ENCODE measurements at regions not wholly inside any gene's neighbourhood (a gene's known extent, or its start where the extent isn't known, plus 50 kb on each side); places are given as distances from the start of the nearest gene placed in this dataset.

DNA sequence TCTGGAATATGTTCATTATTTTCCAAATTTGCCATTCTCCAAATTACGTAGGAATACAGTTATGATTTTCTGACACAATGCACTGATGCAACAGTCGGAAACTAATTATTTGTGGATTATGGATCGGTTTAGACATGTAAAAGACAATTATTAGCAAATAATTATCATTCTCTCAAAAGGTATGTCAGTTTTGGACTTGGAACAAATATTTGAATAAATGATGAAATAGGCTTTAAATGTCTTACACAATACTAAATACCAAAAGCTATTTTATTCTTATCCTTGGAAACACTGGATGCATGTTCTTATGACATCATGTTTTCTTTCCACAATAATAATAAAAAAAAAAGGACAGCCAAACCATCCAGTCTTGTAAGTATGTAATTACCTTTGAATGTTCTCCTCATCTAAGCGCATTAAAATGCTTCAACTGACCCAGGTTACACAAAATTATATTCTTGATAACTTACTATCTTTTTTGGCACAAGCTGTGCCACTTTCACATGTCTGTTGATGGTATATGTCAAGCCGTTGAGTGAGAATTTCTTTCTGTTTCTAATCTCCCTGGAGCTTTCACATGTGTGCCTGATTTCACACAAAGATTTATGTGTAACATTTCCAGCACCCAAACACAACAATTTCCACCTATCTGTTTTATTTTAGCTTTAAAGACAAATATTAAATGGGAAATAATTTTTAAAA, 238.5 kb upstream of the ZNF385D start:
- no peak for FAIRE-seq
- H3K27ac ChIP-seq (ENCODE audit: extremely low read length, insufficient read depth, low read length): no peak overlapping the region
- no peak overlapping the region for H2AFZ ChIP-seq (ENCODE audit: low read length)
- no peak for DNase-seq (ENCODE audit: low spot score)
- ChIA-PET POLR2A (no interaction called here), CTCF (ENCODE audit: low intra/inter-chr PET ratio, low total read pairs) (no interaction called here)
- H3K4me3 ChIP-seq (replicated peaks in 1 of 3; ENCODE audit: insufficient read depth in 1 of 3, low read depth in 2 of 3, low read length in 3 of 3): no peak overlapping the region
- no peak for TF ChIP-seq NBN (conservative IDR thresholded peaks at IDR 0.05)
- TF ChIP-seq ATF7 (IDR thresholded peaks at IDR 0.05): peak; percentile 61; the same call in 1 of the 2 replicates
- TF ChIP-seq ATF7 (CRISPR knock-in tag; IDR thresholded peaks at IDR 0.05): no peak
- TF ChIP-seq ZNF709 (CRISPR knock-in tag; IDR thresholded peaks at IDR 0.05): no peak
- no peak for TF ChIP-seq ZNF230 (CRISPR knock-in tag; IDR thresholded peaks at IDR 0.05)
- no peak for TF ChIP-seq SRSF4 (IDR thresholded peaks at IDR 0.05; ENCODE audit: low read depth, low read length, poor library complexity, severe bottlenecking)
- no peak for TF ChIP-seq ZNF253 (CRISPR knock-in tag; IDR thresholded peaks at IDR 0.05; ENCODE audit: borderline replicate concordance)
- TF ChIP-seq ZEB1 (IDR thresholded peaks at IDR 0.05; ENCODE audit: insufficient replicate concordance, low read depth): no peak
- TF ChIP-seq FOXA1 (IDR thresholded peaks at IDR 0.05): no peak
- no peak for TF ChIP-seq FOXA1 (CRISPR knock-in tag; IDR thresholded peaks at IDR 0.05)
- H3K79me2 ChIP-seq (ENCODE audit: insufficient read depth, low read length): no peaks in the 10 kb centered on the region
- H4K20me1 ChIP-seq (ENCODE audit: insufficient read depth, low read length): no peaks in the 10 kb centered on the region
- no peaks in the 10 kb centered on the region for H3K36me3 ChIP-seq (replicated peaks in 1 of 2; ENCODE audit: control insufficient read depth in 1 of 2, insufficient read depth in 2 of 2, low read length in 2 of 2)
- no peaks in the 10 kb centered on the region for H3K4me1 ChIP-seq (ENCODE audit: insufficient read depth, low read length)
- in situ Hi-C loops (cut with HindIII; ENCODE audit: extremely low pct_ligation_motif_present, low pct_unique_long_range_greater_than_20kb): no loop called here
- 23% methylated on average over 5 of the region's 5 CpGs for WGBS (ENCODE audit: low lambda C conversion rate)
- no peaks in the 10 kb centered on the region for H3K27me3 ChIP-seq (ENCODE audit: control insufficient read depth in 1 of 2, insufficient read depth in 2 of 2, low read length in 2 of 2)
- ATAC-seq: no peak
- H3K4me2 ChIP-seq (ENCODE audit: low read depth, low read length): no peak overlapping the region
- intact Hi-C loops (cut with micrococcal nuclease; ENCODE audit: unreplicated experiment): no loop called here
- no peaks in the 10 kb centered on the region for H3K9me3 ChIP-seq (ENCODE audit: low read length)
- no peak overlapping the region for H3K9ac ChIP-seq (ENCODE audit: insufficient read depth, low read depth, low read length)
- no TSS peak for BruUV-seq (replicated peaks)

DNA sequence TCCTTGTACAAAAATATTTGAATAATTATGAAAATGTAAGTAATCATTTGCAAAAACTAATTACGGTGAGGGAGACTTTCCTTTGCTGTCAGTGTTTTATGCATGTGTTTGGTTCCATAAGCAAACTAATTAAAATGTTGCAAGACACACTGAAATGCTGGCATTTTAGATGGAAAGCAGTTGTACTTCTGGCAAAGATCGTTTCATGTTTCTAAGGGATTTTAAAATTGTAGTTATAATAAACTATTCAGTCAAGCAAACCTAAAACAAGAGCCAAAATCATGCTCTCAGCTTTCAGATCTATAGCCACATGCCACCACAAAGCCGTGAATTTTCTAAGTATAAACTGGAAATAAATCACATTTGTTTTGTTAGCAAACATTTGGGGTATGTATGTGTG, 240.1 kb upstream of the ZNF385D start:
- in situ Hi-C loops (cut with HindIII; ENCODE audit: extremely low pct_ligation_motif_present, low pct_unique_long_range_greater_than_20kb) (no loop called here), intact Hi-C loops (cut with micrococcal nuclease; ENCODE audit: unreplicated experiment) (no loop called here)
- ChIA-PET CTCF (ENCODE audit: low intra/inter-chr PET ratio, low total read pairs) (no interaction called here), POLR2A (no interaction called here)
- DNase-seq (ENCODE audit: low spot score) (no peak), FAIRE-seq (no peak), ATAC-seq (no peak)
- Histone ChIP-seq H3K9ac (ENCODE audit: insufficient read depth, low read depth, low read length) (no peak overlapping the region), H4K20me1 (ENCODE audit: insufficient read depth, low read length) (no peaks in the 10 kb centered on the region), H3K4me3 (replicated peaks in 1 of 3; ENCODE audit: insufficient read depth in 1 of 3, low read depth in 2 of 3, low read length in 3 of 3) (no peak overlapping the region), H3K27me3 (ENCODE audit: control insufficient read depth in 1 of 2, insufficient read depth in 2 of 2, low read length in 2 of 2) (no peaks in the 10 kb centered on the region), H2AFZ (ENCODE audit: low read length) (no peak overlapping the region), H3K36me3 (replicated peaks in 1 of 2; ENCODE audit: control insufficient read depth in 1 of 2, insufficient read depth in 2 of 2, low read length in 2 of 2) (no peaks in the 10 kb centered on the region), H3K4me1 (ENCODE audit: insufficient read depth, low read length) (no peaks in the 10 kb centered on the region), H3K4me2 (ENCODE audit: low read depth, low read length) (no peak overlapping the region), H3K27ac (ENCODE audit: extremely low read length, insufficient read depth, low read length) (no peak overlapping the region), H3K9me3 (ENCODE audit: low read length) (peaks cover 10% of the 10 kb centered on the region; the same call in 1 of the 2 replicates), H3K79me2 (ENCODE audit: insufficient read depth, low read length) (no peaks in the 10 kb centered on the region)
- WGBS (ENCODE audit: low lambda C conversion rate): 1% methylated on average over 3 of the region's 3 CpGs
- TF ChIP-seq ZNF776 (CRISPR knock-in tag; IDR thresholded peaks at IDR 0.05): no peak
- no peak for TF ChIP-seq DMTF1 (CRISPR knock-in tag; IDR thresholded peaks at IDR 0.05)
- TF ChIP-seq REXO4 (CRISPR knock-in tag; IDR thresholded peaks at IDR 0.05; ENCODE audit: borderline replicate concordance): no peak
- TF ChIP-seq JUN (CRISPR knock-in tag; IDR thresholded peaks at IDR 0.05): no peak
- BruUV-seq (replicated peaks): no TSS peak

Measured in HepG2 (cell line).